GM13977 (cell line): ENCODE measurements at regions not wholly inside any gene's neighbourhood (a gene's known extent, or its start where the extent isn't known, plus 50 kb on each side); places are given as distances from the start of the nearest gene placed in this dataset.

ENCODE experiments used
- DNase-seq: peaks from one replicate; pipeline ENCODE4 v3.0.0; 2012; ENCODE audit warnings: low spot score
- CTCF ChIP-seq: IDR thresholded peaks from 2 replicates; pipeline ENCODE4 v1.5.1; 2012; ENCODE audit warnings: mild to moderate bottlenecking, control low read depth; ENCODE audit not compliant: insufficient read depth; ENCODE audit errors: extremely low read depth, missing control alignments
- in situ Hi-C: fragments of 300-500 bp; cut with MboI; formaldehyde crosslinking; loops from one replicate; pipeline ENCODE4 v1.12.0; 2022; ENCODE audit warnings: low sequenced_read_pairs, low pct_unique_long_range_greater_than_20kb, mixed read lengths, inconsistent platforms; ENCODE audit not compliant: unreplicated experiment

GRCh38 chr15:98438326-98438725 lies 210.0 kb upstream of the IGF1R start:
- DNase-seq = no peak
- no peak for TF ChIP-seq CTCF
- in situ Hi-C loops = no loop called here

DNA sequence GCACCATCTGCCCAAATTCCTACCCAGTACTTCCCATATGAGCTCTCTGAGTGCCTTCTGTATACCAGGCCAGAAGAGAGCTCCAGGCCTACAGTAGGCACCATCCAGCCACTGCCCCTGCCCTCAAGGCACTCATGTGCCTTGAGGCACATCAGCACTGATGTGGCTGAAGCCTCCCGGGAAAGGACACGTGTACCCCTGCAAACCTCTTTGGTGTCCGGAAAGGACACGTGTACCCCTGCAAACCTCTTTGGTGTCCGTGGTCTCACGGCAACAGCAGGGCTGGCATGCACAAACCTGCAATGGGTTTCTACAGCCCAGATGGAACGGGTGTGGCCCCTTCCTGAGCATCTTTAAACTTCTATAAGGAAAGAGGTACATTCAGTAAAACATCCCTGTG lies 209.4 kb upstream of the IGF1R start:
- TF ChIP-seq CTCF = no peak

DNA sequence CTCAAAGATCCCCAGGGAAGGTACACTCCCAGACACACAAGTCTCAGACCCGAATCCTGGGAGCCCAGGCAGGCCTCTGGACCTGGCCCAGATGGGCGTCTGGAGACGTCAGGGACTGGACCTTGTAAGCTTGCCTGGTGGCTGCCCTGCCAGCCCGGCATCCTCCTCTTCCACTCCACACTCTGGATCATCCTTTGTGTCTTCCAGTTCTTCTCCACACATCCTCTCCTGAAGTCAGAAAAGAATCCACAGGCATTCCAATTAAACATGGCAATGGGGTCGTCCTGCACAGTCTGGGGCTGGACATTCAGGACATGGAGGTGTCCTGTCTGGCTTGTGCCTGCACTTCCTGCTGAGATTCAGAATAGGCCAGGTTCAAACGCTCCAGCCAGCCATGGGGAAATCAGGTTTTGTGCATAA lies 208.8 kb upstream of the IGF1R start:
- DNase-seq = no peak
- TF ChIP-seq CTCF = no peak
- in situ Hi-C loops = no loop called here

More for the DNA sequence above, 209.4 kb upstream of the IGF1R start:
- no peak for DNase-seq
- in situ Hi-C loops = no loop called here

GRCh38 chr15:98440917-98441316 lies 207.4 kb upstream of the IGF1R start:
- TF ChIP-seq CTCF = no peak
- no peak for DNase-seq
- in situ Hi-C loops = no loop called here

DNA sequence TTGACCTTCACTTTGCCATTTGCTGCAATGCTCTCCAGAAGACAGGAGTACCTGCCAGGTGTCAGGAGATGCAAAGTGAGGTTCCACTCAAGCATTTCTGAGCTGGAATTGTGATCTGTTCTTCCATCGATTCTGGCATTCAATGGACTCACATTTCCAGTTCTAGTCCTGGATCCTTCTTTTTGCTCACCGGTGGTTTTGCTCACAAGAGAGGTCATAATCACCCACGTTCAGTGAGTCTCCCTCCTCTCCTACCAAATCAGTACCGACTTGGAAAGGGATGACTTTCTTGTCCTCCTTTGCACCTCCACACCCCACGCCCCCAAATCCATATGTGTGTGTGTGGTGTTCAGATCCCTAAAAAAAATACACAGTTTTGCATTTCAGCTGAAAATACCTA lies 206.7 kb upstream of the IGF1R start:
- in situ Hi-C loops = no loop called here
- no peak for TF ChIP-seq CTCF
- no peak for DNase-seq

DNA sequence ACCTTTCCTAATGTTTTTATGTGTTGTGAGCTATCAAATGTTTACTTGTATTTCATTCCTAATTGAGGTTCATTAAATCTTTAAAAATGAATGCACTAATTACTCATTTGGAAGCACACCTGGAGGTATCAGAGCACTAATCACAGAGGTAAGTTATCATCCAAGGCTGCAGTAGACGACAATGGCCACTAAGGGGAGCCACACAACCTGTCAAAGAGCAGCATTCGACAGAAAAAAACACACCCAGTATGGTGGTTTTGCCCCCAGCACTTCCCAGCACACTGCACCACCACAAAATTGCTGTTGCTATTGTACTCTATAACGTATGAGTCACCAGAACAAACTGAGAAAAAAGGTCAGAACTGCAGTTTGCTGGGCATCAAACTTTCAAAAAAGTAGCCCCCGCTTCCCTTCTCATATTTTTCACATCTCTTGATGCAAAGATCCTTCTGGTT lies 205.9 kb upstream of the IGF1R start:
- TF ChIP-seq CTCF = peak; percentile 79
- peak; percentile 74 for DNase-seq
- in situ Hi-C loops = no loop called here

DNA sequence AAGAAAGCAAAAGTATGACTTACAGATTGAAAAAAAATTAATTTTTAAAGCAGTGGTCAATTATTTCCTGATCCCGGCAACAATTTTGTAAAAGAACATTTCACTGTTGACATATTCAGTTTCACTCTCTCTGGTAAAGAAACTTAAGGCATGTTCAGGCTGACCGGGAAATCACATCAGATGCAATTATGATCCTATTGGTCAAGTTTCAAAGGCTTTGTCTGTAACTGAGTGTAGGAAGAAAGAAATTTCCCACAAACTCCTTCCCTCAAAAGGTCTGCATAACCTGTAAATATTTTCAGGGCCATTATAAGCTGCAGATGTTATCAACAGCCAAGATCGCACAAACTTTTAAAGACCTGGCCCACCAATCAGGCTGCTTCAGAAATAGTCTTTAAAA lies 205.4 kb upstream of the IGF1R start:
- in situ Hi-C loops = no loop called here
- no peak for DNase-seq
- no peak for TF ChIP-seq CTCF
